NCI-H1105 treated with DMSO at 0.1 percent for 48 hours (cell line): ENCODE measurements at regions not wholly inside any gene's neighbourhood (a gene's known extent, or its start where the extent isn't known, plus 50 kb on each side); places are given as distances from the start of the nearest gene placed in this dataset.
"Not testable (repeated sequence)": the region's sequence is repeated elsewhere in the genome, so short reads cannot be mapped to it uniquely, and the experiment has no call there.

Source experiments
- DNase-seq: peaks from one replicate; lab custom pipeline; 2025; lab: John Stamatoyannopoulos, UW

- peak; percentile 74 for DNase-seq
These were observed 69.8 kb downstream of the IGSF1 start for GRCh38 chrX:131219271-131219670.

- DNase-seq, result no peak
These were observed 71.1 kb downstream of the IGSF1 start for GRCh38 chrX:131217989-131218388.

- DNase-seq, result no peak
These were observed 72.3 kb downstream of the IGSF1 start for GRCh38 chrX:131216828-131217227.

DNA sequence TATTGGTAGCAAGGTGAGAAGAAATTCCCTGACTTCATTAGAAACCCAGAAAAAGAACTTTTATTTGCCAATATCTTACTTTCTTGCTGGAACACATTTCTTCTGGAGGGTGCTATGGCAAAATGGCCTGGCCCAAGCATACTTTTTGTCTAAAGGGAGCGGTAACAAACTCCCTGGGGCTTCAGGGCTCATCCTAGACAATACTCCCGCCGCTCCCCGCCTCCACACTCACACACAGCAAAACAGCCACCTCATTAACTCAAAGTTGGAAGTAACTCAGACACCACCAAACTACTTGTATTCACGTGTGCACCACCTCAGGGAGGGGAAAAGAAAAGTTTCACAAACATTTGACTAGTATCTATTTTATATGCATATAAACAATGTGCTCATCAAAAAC is 75.7 kb downstream of the IGSF1 start:
- DNase-seq, result no peak

DNA sequence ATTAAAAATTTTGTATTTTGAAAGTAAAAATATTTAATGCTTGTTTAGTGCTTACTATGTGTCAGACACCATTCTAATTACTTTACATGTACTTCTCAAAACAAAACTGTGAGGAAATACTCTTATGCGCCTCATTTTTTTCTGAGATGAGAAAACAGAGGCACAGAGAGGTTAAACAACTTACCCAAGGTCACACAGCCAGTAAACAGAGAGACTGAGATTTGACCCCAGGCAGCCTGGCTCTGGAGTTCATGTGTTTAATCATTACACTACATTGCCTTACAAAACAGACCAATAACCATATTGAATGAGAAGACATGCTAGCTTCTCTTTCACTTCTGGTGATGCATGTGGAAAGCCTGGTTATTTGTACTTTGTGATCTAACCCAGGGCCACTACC is 86.3 kb downstream of the IGSF1 start:
- no peak for DNase-seq

GRCh38 chrX:131201986-131202385 is 87.1 kb downstream of the IGSF1 start:
- no peak for DNase-seq

DNA sequence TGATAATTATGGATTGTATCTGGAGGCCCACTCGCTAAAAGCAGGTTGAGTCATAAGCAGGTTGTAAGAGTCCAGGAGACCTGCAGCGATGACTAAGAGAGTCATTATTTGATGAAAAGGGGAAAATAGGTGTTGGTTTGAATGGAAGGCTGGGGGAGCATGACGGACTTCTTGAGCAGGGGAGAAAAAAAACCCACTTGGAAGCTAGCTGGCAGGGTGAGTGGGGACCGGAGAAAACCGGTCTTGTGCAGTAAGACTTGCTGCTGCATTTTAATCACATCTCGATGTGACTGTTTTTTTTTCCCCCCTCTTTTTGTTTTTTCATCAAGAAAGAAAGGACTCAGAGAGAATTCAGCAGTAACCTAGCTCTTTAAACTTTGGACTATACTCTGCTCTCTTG is 90.0 kb downstream of the IGSF1 start:
- DNase-seq, result no peak

DNA sequence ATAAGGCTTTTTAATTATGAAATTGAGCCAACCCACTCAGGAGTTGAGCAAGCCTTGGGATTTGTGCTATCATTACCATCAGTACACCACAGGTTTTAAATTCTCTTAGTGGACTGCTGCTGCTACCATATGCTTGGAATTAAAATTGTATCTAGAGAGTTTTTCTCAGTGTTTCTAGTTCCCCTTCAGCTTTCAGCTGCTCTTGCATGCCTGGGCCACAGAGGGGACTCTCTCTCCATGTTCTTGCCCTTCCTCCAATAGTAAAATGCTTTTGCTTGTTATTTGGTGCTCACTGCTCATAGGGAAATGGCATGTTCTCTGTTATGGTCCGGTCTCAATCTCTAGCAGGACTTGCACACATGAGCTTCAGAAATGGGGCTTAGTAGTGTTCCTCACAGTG is 101.9 kb downstream of the IGSF1 start:
- no peak for DNase-seq

- DNase-seq, result no peak
These were observed 112.0 kb downstream of the ARHGAP36 start for GRCh38 chrX:131170148-131170547.

DNA sequence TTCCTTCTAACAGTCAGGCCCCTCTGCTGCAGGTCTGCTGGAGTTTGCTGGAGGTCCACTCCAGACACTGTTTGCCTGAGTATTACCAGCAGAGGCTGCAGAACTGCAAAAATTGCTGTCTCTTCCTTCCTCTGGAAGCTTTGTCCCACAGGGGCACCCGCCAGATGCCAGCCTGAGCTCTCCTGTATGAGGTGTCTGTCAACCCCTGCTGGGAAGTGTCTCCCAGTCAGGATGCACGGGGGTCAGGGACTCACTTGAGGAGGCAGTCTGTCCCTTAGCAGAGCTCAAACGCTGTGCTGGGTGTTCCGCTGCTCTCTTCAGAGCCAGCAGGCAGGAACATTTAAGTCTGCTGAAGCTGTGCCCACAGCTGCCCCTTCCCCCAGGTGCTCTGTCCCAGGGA is 105.5 kb downstream of the ARHGAP36 start:
- not testable (repeated sequence) for DNase-seq

GRCh38 chrX:131157656-131158055 is 99.5 kb downstream of the ARHGAP36 start:
- DNase-seq, result not testable (repeated sequence)

DNA sequence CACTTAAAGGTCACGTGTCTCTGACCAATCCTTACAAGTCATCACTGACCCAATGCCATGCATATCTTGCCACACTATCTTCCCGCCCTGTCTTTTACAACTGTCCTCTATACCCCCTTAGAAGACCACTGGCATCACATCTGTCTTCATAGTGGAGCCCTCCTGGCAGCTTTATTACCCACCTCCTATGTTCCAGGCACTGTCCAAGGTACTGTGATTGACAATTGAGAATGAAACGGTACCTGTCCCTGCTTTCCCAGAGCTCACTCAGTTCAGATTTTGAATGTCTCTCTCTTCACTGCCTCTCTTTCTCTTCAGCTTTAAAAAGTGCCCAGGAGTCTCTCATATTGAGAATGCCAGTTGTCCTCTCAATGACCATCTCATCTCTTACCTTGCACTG is 88.6 kb downstream of the ARHGAP36 start:
- DNase-seq, result no peak
